Fibroblast of pulmonary artery (primary cell): ENCODE measurements at regions not wholly inside any gene's neighbourhood (a gene's known extent, or its start where the extent isn't known, plus 50 kb on each side); places are given as distances from the start of the nearest gene placed in this dataset.

Experiments used
- DNase-seq: peaks from one replicate; pipeline ENCODE4 v3.0.0-alpha.2; 2010; ENCODE audit warnings: low read depth
- H3K4me3 ChIP-seq: replicated peaks from 2 replicates; pipeline ENCODE4 v1.5.1; 2011; ENCODE audit warnings: low read depth, mild to moderate bottlenecking, control low read depth, low read length, moderate library complexity
- TF ChIP-seq, protein P1 (sequence below): IDR thresholded peaks from 2 replicates; pipeline ENCODE4 v1.5.1; 2011; ENCODE audit warnings: mild to moderate bottlenecking, control low read depth, low read length, inconsistent platforms; ENCODE audit errors: missing control alignments

DNA sequence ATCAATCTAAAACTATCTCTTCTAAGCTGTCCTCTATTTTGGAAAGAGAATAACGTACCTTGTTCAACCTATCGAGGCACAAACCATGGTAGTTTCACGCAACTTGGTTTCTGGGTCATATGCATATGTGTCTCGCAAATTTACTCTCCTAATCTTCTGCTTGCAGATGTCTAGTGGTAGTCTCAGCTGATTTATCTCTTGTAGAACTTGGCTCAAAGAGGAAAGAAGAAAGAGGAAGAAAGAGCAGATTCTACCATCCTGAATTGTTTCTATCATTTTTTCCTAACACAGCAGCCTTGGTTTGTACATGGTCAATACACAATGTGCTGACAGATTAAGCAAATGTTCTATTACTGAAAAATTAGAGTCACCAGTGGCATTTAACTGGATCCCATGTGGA, 282.3 kb downstream of the SPRY2 start:
- H3K4me3 ChIP-seq, result no peak overlapping the region
- no peak for DNase-seq
- TF ChIP-seq, protein P1, sequence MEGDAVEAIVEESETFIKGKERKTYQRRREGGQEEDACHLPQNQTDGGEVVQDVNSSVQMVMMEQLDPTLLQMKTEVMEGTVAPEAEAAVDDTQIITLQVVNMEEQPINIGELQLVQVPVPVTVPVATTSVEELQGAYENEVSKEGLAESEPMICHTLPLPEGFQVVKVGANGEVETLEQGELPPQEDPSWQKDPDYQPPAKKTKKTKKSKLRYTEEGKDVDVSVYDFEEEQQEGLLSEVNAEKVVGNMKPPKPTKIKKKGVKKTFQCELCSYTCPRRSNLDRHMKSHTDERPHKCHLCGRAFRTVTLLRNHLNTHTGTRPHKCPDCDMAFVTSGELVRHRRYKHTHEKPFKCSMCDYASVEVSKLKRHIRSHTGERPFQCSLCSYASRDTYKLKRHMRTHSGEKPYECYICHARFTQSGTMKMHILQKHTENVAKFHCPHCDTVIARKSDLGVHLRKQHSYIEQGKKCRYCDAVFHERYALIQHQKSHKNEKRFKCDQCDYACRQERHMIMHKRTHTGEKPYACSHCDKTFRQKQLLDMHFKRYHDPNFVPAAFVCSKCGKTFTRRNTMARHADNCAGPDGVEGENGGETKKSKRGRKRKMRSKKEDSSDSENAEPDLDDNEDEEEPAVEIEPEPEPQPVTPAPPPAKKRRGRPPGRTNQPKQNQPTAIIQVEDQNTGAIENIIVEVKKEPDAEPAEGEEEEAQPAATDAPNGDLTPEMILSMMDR, result no peak

DNA sequence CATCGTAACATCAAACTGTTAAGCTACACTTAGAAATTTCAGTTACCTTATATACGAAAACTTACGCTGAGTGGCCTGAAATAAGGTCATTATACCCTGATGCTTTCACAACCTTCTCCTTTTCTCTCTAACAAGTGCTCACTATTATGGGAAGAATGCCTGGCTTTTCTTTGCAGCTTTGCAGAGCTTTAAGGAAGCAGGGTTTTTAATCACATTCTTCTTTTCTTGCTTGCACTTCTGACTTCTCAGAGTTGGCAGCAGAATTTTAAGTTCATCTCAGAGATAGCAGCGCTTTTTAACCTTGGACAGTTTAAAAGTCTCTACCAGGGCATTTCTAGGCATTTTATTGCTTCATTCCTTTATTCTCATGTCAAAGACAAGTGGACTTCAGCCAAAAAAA, 285.1 kb downstream of the SPRY2 start:
- TF ChIP-seq, protein P1, result no peak
- DNase-seq, result no peak
- no peak overlapping the region for H3K4me3 ChIP-seq

DNA sequence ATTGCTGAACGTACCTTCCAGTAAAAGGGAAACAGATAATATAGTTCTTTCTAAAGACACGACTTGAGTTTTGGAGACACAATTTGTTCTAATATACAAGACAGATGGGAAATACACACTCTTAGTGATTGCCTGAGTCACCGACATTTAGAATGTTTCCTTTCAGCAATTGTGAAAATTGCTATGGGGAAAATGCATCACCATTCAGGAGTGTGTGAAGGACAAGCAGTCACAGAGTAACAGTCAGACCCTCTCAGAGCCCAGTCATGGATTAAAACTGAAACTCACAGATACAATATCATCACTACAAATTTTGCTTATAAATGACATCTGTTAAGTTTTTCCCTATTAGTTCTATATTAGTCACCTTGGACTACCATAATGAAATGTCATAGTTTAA, 286.1 kb downstream of the SPRY2 start:
- no peak overlapping the region for H3K4me3 ChIP-seq
- no peak for DNase-seq
- TF ChIP-seq, protein P1, result no peak

DNA sequence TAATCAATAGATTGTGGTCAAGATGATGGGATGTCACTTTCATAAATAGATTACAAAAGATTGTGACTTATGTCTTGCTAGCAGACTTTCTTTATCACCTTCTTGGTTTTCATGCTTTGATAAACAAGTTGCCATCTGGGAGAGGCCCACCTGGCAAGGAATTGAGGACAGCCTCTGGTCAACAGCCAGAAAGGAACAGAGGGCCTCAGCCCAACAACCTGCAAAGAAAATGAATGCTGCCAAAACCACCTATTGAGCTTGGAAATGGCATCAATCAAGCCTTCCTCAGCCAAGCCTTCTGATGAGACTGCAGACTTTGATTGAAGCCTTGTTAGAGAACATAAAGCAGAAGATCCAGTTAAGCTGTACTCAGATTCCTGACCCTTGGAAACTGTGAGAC, 288.6 kb downstream of the SPRY2 start:
- DNase-seq, result no peak
- H3K4me3 ChIP-seq, result no peak overlapping the region
- TF ChIP-seq, protein P1, result no peak

DNA sequence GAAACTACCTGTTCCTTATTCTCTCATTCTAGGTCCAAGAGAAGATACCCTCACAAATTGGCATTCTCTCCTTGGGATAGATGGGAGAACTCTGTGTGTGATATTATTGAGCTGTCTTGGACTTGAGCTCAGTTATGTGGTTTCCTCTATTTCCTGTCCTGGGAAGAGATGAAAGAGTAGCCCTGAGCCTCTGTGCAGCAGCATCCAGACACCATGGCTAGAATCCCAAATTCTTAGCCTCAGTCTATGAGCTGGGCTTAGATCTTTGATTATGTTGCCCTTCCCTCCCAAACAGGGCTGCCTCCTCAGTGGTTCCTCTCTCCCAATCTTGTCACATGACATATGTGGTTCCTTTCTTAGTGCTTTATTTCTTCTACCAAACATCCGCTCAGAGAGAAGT, 290.7 kb downstream of the SPRY2 start:
- H3K4me3 ChIP-seq, result no peak overlapping the region
- peak; percentile 34 for DNase-seq
- TF ChIP-seq, protein P1, result no peak

DNA sequence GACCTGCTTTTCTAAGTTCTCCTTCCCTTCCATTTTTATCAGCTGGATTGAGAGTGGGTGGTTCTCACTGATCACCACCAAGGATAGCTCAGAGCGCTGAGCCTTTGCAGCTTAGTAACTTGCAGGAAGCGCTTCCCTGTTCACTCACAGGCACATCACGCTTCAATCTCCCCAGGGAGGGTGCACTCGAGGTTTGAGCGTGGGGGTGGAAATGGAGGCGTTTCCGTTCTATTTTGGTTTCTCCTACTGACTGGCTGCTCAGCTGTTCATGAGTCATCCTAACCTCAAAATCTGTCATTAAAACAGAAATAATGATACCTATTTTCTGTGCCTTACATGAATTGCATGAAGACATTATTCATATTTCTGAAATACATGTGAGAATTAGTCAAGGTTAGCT, 292.1 kb downstream of the SPRY2 start:
- TF ChIP-seq, protein P1, result no peak
- H3K4me3 ChIP-seq, result no peak overlapping the region
- DNase-seq, result peak; percentile 97

DNA sequence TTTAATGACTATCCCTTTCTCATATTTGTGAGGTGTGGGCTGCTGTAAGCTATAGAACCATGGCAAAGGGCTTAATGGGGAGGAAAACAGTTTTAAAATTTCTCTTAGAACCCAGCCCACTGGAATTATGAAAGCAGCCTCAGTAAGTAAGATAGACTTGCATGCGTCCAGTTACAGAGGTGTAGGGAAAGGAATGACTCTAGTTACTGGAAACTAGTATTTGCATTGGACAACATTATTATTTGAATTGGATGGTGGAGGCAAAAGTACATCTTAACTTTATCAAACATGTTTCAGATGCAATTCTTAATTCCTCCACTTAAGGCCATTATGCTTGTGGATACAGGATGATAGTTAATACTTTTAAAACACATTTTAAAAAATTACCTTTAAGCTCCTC, 292.9 kb downstream of the SPRY2 start:
- TF ChIP-seq, protein P1, result no peak
- H3K4me3 ChIP-seq, result no peak overlapping the region
- DNase-seq, result no peak
